ENCODE measurements at regions not wholly inside any gene's neighbourhood (a gene's known extent, or its start where the extent isn't known, plus 50 kb on each side); places are given as distances from the start of the nearest gene placed in this dataset.

DNA sequence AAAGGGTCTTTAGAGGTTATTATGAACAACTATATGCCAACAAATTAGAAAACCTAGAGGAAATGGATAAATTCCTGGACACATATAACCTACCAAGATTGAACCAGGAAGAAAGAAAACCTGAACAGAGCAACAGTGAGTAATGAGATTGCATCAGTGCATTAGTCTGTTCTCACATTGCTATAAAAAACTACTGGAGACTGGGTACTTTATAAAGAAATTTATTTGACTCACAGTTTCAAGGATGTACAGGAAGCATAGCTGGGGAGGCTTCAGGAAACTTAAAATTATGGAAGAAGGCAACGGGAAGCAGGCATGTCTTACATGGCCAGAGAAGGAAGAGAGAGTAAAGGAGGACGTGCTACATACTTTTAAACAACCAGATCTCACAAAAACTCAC, 70.8 kb upstream of the GNAZ start:
- no peak for DNase-seq (ENCODE audit: low read depth in 3 of 3)

- DNase-seq (ENCODE audit: low read depth in 3 of 3): no peak
Measured at GRCh38 chr22:23000657-23001347, 69.5 kb upstream of the GNAZ start.

GRCh38 chr22:23001463-23001862, 68.9 kb upstream of the GNAZ start:
- no peak for DNase-seq (ENCODE audit: low read depth in 3 of 3)

DNA sequence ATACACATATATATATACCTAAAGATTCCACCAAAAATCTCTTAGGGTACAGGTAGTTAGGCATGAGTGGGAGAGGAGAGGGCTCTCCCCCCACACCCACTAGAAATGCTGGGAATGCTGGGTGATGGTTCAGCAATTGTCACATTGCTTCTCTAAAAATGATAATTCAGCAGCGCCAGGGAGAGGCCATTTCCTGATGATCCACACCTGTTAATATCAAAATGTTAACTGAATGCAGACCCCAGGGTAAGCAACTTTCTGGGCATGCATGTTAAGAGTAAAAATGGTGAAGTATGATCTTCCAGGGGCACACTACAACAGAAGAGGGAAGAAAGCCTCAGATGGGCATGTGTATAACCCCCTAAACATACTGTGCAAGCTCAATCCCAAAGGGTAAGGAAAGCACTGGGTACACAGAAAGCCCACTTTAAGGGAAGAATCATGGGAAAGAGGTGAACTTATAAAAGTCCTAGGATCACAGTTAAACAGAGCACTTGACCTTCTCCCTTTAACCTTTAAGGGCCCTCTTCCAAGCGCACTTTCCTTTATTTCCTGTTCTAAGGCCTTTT, 67.6 kb upstream of the GNAZ start:
- DNase-seq (ENCODE audit: low read depth in 3 of 3): no peak

DNA sequence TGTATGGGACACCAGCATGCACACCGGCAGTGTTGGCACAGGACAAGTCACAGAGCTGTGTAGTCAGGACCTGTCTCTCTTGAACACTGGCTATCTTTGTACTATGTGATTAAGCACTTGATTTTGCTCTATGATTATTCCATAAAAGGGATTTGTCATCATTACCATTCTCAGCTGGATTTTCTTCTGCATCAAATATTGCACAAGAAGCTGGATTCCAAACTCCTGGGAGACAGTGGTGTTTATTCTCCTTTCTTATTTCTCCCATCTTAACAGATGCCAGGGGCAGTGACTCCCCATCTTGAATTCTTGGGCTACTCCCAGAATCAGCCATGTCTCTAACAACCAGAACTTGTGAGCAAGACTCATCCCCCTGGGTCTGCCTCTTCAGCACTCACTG, 62.5 kb upstream of the GNAZ start:
- DNase-seq (ENCODE audit: low read depth in 3 of 3): no peak

- no peak for DNase-seq (ENCODE audit: low read depth in 3 of 3)
Measured at GRCh38 chr22:23008896-23009295, 61.4 kb upstream of the GNAZ start.
